ENCODE measurements at regions not wholly inside any gene's neighbourhood (a gene's known extent, or its start where the extent isn't known, plus 50 kb on each side); places are given as distances from the start of the nearest gene placed in this dataset.

GRCh38 chr15:38046257-38047051 lies 112.0 kb downstream of the TMCO5A start:
- DNase-seq, result no peak

GRCh38 chr15:38048001-38048455 lies 113.6 kb downstream of the TMCO5A start:
- no peak for DNase-seq

GRCh38 chr15:38049891-38050290 lies 115.5 kb downstream of the TMCO5A start:
- no peak for DNase-seq

GRCh38 chr15:38050529-38051448 lies 116.3 kb downstream of the TMCO5A start:
- DNase-seq, result peak in 1 of 2 donors; percentile 24

- no peak for DNase-seq
Measured at GRCh38 chr15:38053205-38053604, 118.8 kb downstream of the TMCO5A start.

GRCh38 chr15:38053776-38054175 lies 119.3 kb downstream of the TMCO5A start:
- DNase-seq, result no peak

GRCh38 chr15:38054488-38054887 lies 120.0 kb downstream of the TMCO5A start:
- DNase-seq, result no peak

- DNase-seq, result no peak
Measured at GRCh38 chr15:38058596-38059075, 124.2 kb downstream of the TMCO5A start.

GRCh38 chr15:38059665-38060064 lies 125.2 kb downstream of the TMCO5A start:
- DNase-seq, result no peak

- DNase-seq, result no peak
Measured at GRCh38 chr15:38061856-38062649, 127.6 kb downstream of the TMCO5A start.

GRCh38 chr15:38062696-38063095 lies 128.3 kb downstream of the TMCO5A start:
- no peak for DNase-seq

- no peak for DNase-seq
Measured at GRCh38 chr15:38065721-38066345, 131.4 kb downstream of the TMCO5A start.

GRCh38 chr15:38066612-38067011 lies 132.2 kb downstream of the TMCO5A start:
- DNase-seq, result no peak

- peak; percentile 33 to 68 for DNase-seq
Measured at GRCh38 chr15:38068626-38069391, 134.4 kb downstream of the TMCO5A start.

- DNase-seq, result peak; percentile 15 to 71
Measured at GRCh38 chr15:38069511-38070011, 135.1 kb downstream of the TMCO5A start.

- no peak for DNase-seq
Measured at GRCh38 chr15:38070778-38071177, 136.3 kb downstream of the TMCO5A start.

GRCh38 chr15:38071211-38071972 lies 137.0 kb downstream of the TMCO5A start:
- DNase-seq, result no peak

- DNase-seq, result no peak
Measured at GRCh38 chr15:38072007-38072347, 137.5 kb downstream of the TMCO5A start.

GRCh38 chr15:38072348-38073177 lies 138.1 kb downstream of the TMCO5A start:
- peak; percentile 31 to 60 for DNase-seq
